GM12891 (cell line): ENCODE measurements at regions not wholly inside any gene's neighbourhood (a gene's known extent, or its start where the extent isn't known, plus 50 kb on each side); places are given as distances from the start of the nearest gene placed in this dataset.

ENCODE experiments used
- POLR2A ChIP-seq: IDR thresholded peaks from 2 replicates; pipeline ENCODE4 v1.6.1; 2011; ENCODE audit warnings: low read depth, low read length, control low read depth
- POLR2AphosphoS5 ChIP-seq: IDR thresholded peaks from 2 replicates; pipeline ENCODE4 v1.6.1; 2011; ENCODE audit warnings: low read depth, low read length, control low read depth

- TF ChIP-seq POLR2AphosphoS5 (no peak), POLR2A (no peak)
These were observed 90.3 kb upstream of the XYLT1 start for GRCh38 chr16:17561056-17561455.
